Tibial nerve (tissue), 4 donors: ENCODE measurements at regions not wholly inside any gene's neighbourhood (a gene's known extent, or its start where the extent isn't known, plus 50 kb on each side); places are given as distances from the start of the nearest gene placed in this dataset.

ENCODE experiments used
- DNase-seq, 2 donors: peaks; one replicate each; pipeline ENCODE4 v3.0.0-alpha.2; 2019; ENCODE audit warnings: low spot score in 2 of 2
- H3K27ac ChIP-seq, 4 donors: fragments of 200-600 bp; sonication (generic) in 3 of 4; one replicate each; pipeline ENCODE4 v1.5.1; 2017 to 2019; ENCODE audit warnings: mild to moderate bottlenecking in 1 of 4
- H3K27me3 ChIP-seq, 2 donors: fragments of 200-600 bp; sonication (generic) in 1 of 2; one replicate each; pipeline versions ENCODE4 v1.5.1 to v1.6.0; 2017 to 2019
- H3K36me3 ChIP-seq, 3 donors: fragments of 200-600 bp; sonication (generic); one replicate each; pipeline ENCODE4 v1.5.1; 2018 to 2019
- H3K4me1 ChIP-seq, 4 donors: fragments of 200-600 bp; sonication (generic) in 3 of 4; one replicate each; pipeline ENCODE4 v1.5.1; 2017 to 2019
- H3K4me3 ChIP-seq, 4 donors: fragments of 200-600 bp; sonication (generic) in 3 of 4; one replicate each; pipeline ENCODE4 v1.5.1; 2017 to 2019; ENCODE audit warnings: mild to moderate bottlenecking in 1 of 4, moderate library complexity in 1 of 4
- H3K9me3 ChIP-seq, 4 donors: fragments of 200-600 bp; sonication (generic) in 3 of 4; one replicate each; pipeline ENCODE4 v1.5.1; 2017 to 2019
- CTCF ChIP-seq, 5 experiments: fragments of 200-600 bp in 3 of 5; fragments of 450-650 bp in 2 of 5; sonication (generic) in 3 of 5; IDR thresholded peaks; one replicate each; pipeline ENCODE4 v1.5.1; 2016 to 2019; ENCODE audit warnings: antibody characterized with exemption in 5 of 5, mild to moderate bottlenecking in 3 of 5, moderate library complexity in 2 of 5
- EP300 ChIP-seq, 2 donors: sonication (generic); formaldehyde crosslinking; IDR thresholded peaks; one replicate each; pipeline ENCODE4 v1.6.1; 2017; ENCODE audit warnings: antibody characterized with exemption in 2 of 2, mild to moderate bottlenecking in 1 of 2
- POLR2A ChIP-seq, 2 donors: fragments of 450-650 bp; IDR thresholded peaks; one replicate each; pipeline ENCODE4 v1.6.1; 2017; ENCODE audit warnings: antibody characterized with exemption in 2 of 2, mild to moderate bottlenecking in 2 of 2, moderate library complexity in 2 of 2
- WGBS, 2 donors: methylation state at CpG; one replicate each; pipeline ENCODE4 v1.1.5; 2018; 5-methylcytosine and 5-hydroxymethylcytosine counted together

- TF ChIP-seq EP300 (IDR thresholded peaks at IDR 0.05) (no peak), CTCF (IDR thresholded peaks at IDR 0.05) (no peak), POLR2A (IDR thresholded peaks at IDR 0.05) (no peak)
- no peaks in the 10 kb centered on the region for H3K27me3 ChIP-seq
- WGBS, 2 donors, result 95 to 97% methylated on average over 14 of the region's 14 CpGs
- H3K4me1 ChIP-seq, result no peaks in the 10 kb centered on the region
- no peak overlapping the region for H3K4me3 ChIP-seq
- no peaks in the 10 kb centered on the region for H3K36me3 ChIP-seq
- H3K27ac ChIP-seq, result no peak overlapping the region
- DNase-seq, result no peak
- no peaks in the 10 kb centered on the region for H3K9me3 ChIP-seq
These were observed 472.3 kb downstream of the CDH26 start for GRCh38 chr20:60430516-60431001.

GRCh38 chr20:60431349-60431748 lies 473.1 kb downstream of the CDH26 start:
- Histone ChIP-seq H3K27ac (no peak overlapping the region), H3K9me3 (no peaks in the 10 kb centered on the region), H3K4me1 (no peaks in the 10 kb centered on the region), H3K27me3 (no peaks in the 10 kb centered on the region), H3K36me3 (no peaks in the 10 kb centered on the region), H3K4me3 (no peak overlapping the region)
- TF ChIP-seq EP300 (IDR thresholded peaks at IDR 0.05), result no peak
- no peak for TF ChIP-seq CTCF (IDR thresholded peaks at IDR 0.05)
- TF ChIP-seq POLR2A (IDR thresholded peaks at IDR 0.05), result no peak
- no peak for DNase-seq
- 76 to 77% methylated on average over 5 of the region's 5 CpGs for WGBS, 2 donors

GRCh38 chr20:60437418-60437817 lies 479.2 kb downstream of the CDH26 start:
- WGBS, 2 donors, result 85 to 94% methylated on average over 4 of the region's 4 CpGs
- H3K27ac ChIP-seq, result no peak overlapping the region
- no peak overlapping the region for H3K4me3 ChIP-seq
- no peaks in the 10 kb centered on the region for H3K36me3 ChIP-seq
- DNase-seq, result no peak
- TF ChIP-seq CTCF (IDR thresholded peaks at IDR 0.05) (no peak), EP300 (IDR thresholded peaks at IDR 0.05) (no peak), POLR2A (IDR thresholded peaks at IDR 0.05) (no peak)
- no peaks in the 10 kb centered on the region for H3K27me3 ChIP-seq
- no peaks in the 10 kb centered on the region for H3K4me1 ChIP-seq
- H3K9me3 ChIP-seq, result peaks cover 0 to 10% (median 0%) of the 10 kb centered on the region in 4 donors

GRCh38 chr20:60446267-60447111 lies 488.3 kb downstream of the CDH26 start:
- H3K27me3 ChIP-seq, result no peaks in the 10 kb centered on the region
- H3K27ac ChIP-seq, result no peak overlapping the region
- H3K9me3 ChIP-seq, result no peaks in the 10 kb centered on the region
- no peak for DNase-seq
- WGBS, 2 donors, result 62 to 76% methylated on average over 9 of the region's 9 CpGs
- H3K4me1 ChIP-seq, result no peaks in the 10 kb centered on the region
- no peaks in the 10 kb centered on the region for H3K36me3 ChIP-seq
- H3K4me3 ChIP-seq, result no peak overlapping the region
- TF ChIP-seq CTCF (IDR thresholded peaks at IDR 0.05) (no peak), EP300 (IDR thresholded peaks at IDR 0.05) (no peak), POLR2A (IDR thresholded peaks at IDR 0.05) (no peak)

GRCh38 chr20:60447703-60448102 lies 489.5 kb downstream of the CDH26 start:
- Histone ChIP-seq H3K9me3 (no peaks in the 10 kb centered on the region), H3K4me1 (no peaks in the 10 kb centered on the region), H3K27me3 (no peaks in the 10 kb centered on the region), H3K36me3 (no peaks in the 10 kb centered on the region), H3K27ac (no peak overlapping the region), H3K4me3 (no peak overlapping the region)
- DNase-seq, result no peak
- TF ChIP-seq EP300 (IDR thresholded peaks at IDR 0.05) (no peak), CTCF (IDR thresholded peaks at IDR 0.05) (no peak), POLR2A (IDR thresholded peaks at IDR 0.05) (no peak)
- WGBS, 2 donors, result 27 to 53% methylated on average over 3 of the region's 3 CpGs
